IPS-15b (cell line): ENCODE measurements at regions not wholly inside any gene's neighbourhood (a gene's known extent, or its start where the extent isn't known, plus 50 kb on each side); places are given as distances from the start of the nearest gene placed in this dataset.

Experiments used
- H3K27me3 ChIP-seq: one replicate; pipeline ENCODE4 v1.6.1; 2013; ENCODE audit warnings: low read length; ENCODE audit not compliant: control insufficient read depth, insufficient read depth
- H3K36me3 ChIP-seq: one replicate; pipeline ENCODE4 v1.6.1; 2013; ENCODE audit warnings: low read length; ENCODE audit not compliant: control insufficient read depth, insufficient read depth
- H3K4me1 ChIP-seq: one replicate; pipeline ENCODE4 v1.6.1; 2013; ENCODE audit warnings: mild to moderate bottlenecking, low read length; ENCODE audit not compliant: control insufficient read depth, insufficient read depth
- H3K4me3 ChIP-seq: one replicate; pipeline ENCODE4 v1.5.1; 2013; ENCODE audit warnings: low read depth, low read length
- H3K9ac ChIP-seq: one replicate; pipeline ENCODE4 v1.6.1; 2013; ENCODE audit warnings: low read depth, mild to moderate bottlenecking, low read length
- H3K9me3 ChIP-seq: one replicate; pipeline ENCODE4 v1.6.1; 2013; ENCODE audit warnings: mild to moderate bottlenecking, low read length; ENCODE audit not compliant: control insufficient read depth, insufficient read depth

- Histone ChIP-seq H3K36me3 (no peaks in the 10 kb centered on the region), H3K27me3 (no peaks in the 10 kb centered on the region), H3K9ac (no peak overlapping the region), H3K4me1 (no peaks in the 10 kb centered on the region), H3K9me3 (no peaks in the 10 kb centered on the region), H3K4me3 (no peak overlapping the region)
Observed at GRCh38 chr3:25103391-25103790, 324.7 kb upstream of the RARB start.

- Histone ChIP-seq H3K9ac (no peak overlapping the region), H3K4me3 (no peak overlapping the region), H3K36me3 (no peaks in the 10 kb centered on the region), H3K27me3 (no peaks in the 10 kb centered on the region), H3K9me3 (no peaks in the 10 kb centered on the region), H3K4me1 (no peaks in the 10 kb centered on the region)
Observed at GRCh38 chr3:25107918-25108617, 320.0 kb upstream of the RARB start.

GRCh38 chr3:25110642-25111041, 317.4 kb upstream of the RARB start:
- Histone ChIP-seq H3K9me3 (no peaks in the 10 kb centered on the region), H3K36me3 (no peaks in the 10 kb centered on the region), H3K9ac (no peak overlapping the region), H3K27me3 (no peaks in the 10 kb centered on the region), H3K4me1 (no peaks in the 10 kb centered on the region), H3K4me3 (no peak overlapping the region)

GRCh38 chr3:25113891-25114290, 314.2 kb upstream of the RARB start:
- no peaks in the 10 kb centered on the region for H3K27me3 ChIP-seq
- H3K4me3 ChIP-seq = no peak overlapping the region
- no peaks in the 10 kb centered on the region for H3K4me1 ChIP-seq
- no peak overlapping the region for H3K9ac ChIP-seq
- no peaks in the 10 kb centered on the region for H3K36me3 ChIP-seq
- no peaks in the 10 kb centered on the region for H3K9me3 ChIP-seq

- no peaks in the 10 kb centered on the region for H3K4me1 ChIP-seq
- H3K27me3 ChIP-seq = no peaks in the 10 kb centered on the region
- H3K9ac ChIP-seq = no peak overlapping the region
- H3K4me3 ChIP-seq = no peak overlapping the region
- H3K36me3 ChIP-seq = no peaks in the 10 kb centered on the region
- no peaks in the 10 kb centered on the region for H3K9me3 ChIP-seq
Observed at GRCh38 chr3:25114532-25114931, 313.5 kb upstream of the RARB start.

- H3K4me1 ChIP-seq = no peaks in the 10 kb centered on the region
- H3K27me3 ChIP-seq = no peaks in the 10 kb centered on the region
- no peak overlapping the region for H3K4me3 ChIP-seq
- no peak overlapping the region for H3K9ac ChIP-seq
- no peaks in the 10 kb centered on the region for H3K9me3 ChIP-seq
- no peaks in the 10 kb centered on the region for H3K36me3 ChIP-seq
Observed at GRCh38 chr3:25117005-25117593, 311.0 kb upstream of the RARB start.

GRCh38 chr3:25119682-25120081, 308.4 kb upstream of the RARB start:
- H3K9ac ChIP-seq = no peak overlapping the region
- H3K36me3 ChIP-seq = no peaks in the 10 kb centered on the region
- H3K27me3 ChIP-seq = no peaks in the 10 kb centered on the region
- no peaks in the 10 kb centered on the region for H3K9me3 ChIP-seq
- no peaks in the 10 kb centered on the region for H3K4me1 ChIP-seq
- H3K4me3 ChIP-seq = no peak overlapping the region

GRCh38 chr3:25120665-25121064, 307.4 kb upstream of the RARB start:
- Histone ChIP-seq H3K9ac (no peak overlapping the region), H3K4me3 (no peak overlapping the region), H3K36me3 (no peaks in the 10 kb centered on the region), H3K27me3 (no peaks in the 10 kb centered on the region), H3K9me3 (no peaks in the 10 kb centered on the region), H3K4me1 (no peaks in the 10 kb centered on the region)

GRCh38 chr3:25125201-25125600, 302.9 kb upstream of the RARB start:
- Histone ChIP-seq H3K9ac (no peak overlapping the region), H3K4me1 (no peaks in the 10 kb centered on the region), H3K4me3 (no peak overlapping the region)

GRCh38 chr3:25128735-25129134, 299.3 kb upstream of the RARB start:
- H3K36me3 ChIP-seq = no peaks in the 10 kb centered on the region
- no peak overlapping the region for H3K4me3 ChIP-seq
- H3K9me3 ChIP-seq = no peaks in the 10 kb centered on the region
- H3K9ac ChIP-seq = no peak overlapping the region
- H3K4me1 ChIP-seq = no peaks in the 10 kb centered on the region
- H3K27me3 ChIP-seq = no peaks in the 10 kb centered on the region

More at GRCh38 chr3:25125201-25125600, 302.9 kb upstream of the RARB start:
- H3K36me3 ChIP-seq = no peaks in the 10 kb centered on the region
- no peaks in the 10 kb centered on the region for H3K27me3 ChIP-seq
- H3K9me3 ChIP-seq = no peaks in the 10 kb centered on the region

GRCh38 chr3:25130724-25131520, 297.1 kb upstream of the RARB start:
- Histone ChIP-seq H3K9me3 (no peaks in the 10 kb centered on the region), H3K4me3 (no peak overlapping the region), H3K27me3 (no peaks in the 10 kb centered on the region), H3K36me3 (no peaks in the 10 kb centered on the region), H3K9ac (no peak overlapping the region), H3K4me1 (no peaks in the 10 kb centered on the region)

GRCh38 chr3:25133588-25133987, 294.5 kb upstream of the RARB start:
- Histone ChIP-seq H3K27me3 (no peaks in the 10 kb centered on the region), H3K4me3 (no peak overlapping the region), H3K9me3 (no peaks in the 10 kb centered on the region), H3K4me1 (no peaks in the 10 kb centered on the region), H3K9ac (no peak overlapping the region), H3K36me3 (no peaks in the 10 kb centered on the region)
